HG03378 (cell line): ENCODE measurements at regions not wholly inside any gene's neighbourhood (a gene's known extent, or its start where the extent isn't known, plus 50 kb on each side); places are given as distances from the start of the nearest gene placed in this dataset.

ENCODE experiments used
- ATAC-seq: cut with Tn5 transposase; IDR thresholded peaks from one replicate; pipeline ENCODE4 v1.9.1; 2021; ENCODE audit warnings: mild to moderate bottlenecking, moderate library complexity; ENCODE audit not compliant: unreplicated experiment

DNA sequence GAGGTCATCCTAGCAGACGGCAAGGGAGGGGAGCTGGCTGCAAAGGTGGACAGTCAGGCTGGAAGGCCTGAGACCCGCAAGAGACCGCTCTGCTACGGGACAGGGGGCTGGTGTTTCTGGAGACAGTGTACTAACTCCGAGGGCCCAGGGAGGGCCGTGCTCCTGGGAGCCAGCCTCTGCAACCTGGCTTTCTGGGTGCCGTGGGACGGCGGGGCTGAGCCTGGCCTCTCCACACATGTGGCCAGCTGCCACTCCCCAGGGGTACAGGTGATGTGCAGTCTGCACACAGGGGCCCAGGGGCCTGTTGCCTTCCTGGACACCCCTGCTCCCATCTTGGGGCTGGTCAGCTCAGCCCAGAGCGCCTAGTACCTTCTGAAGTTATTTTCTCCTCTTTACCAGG lies 92.2 kb downstream of the MRPL36 start:
- no peak for ATAC-seq

DNA sequence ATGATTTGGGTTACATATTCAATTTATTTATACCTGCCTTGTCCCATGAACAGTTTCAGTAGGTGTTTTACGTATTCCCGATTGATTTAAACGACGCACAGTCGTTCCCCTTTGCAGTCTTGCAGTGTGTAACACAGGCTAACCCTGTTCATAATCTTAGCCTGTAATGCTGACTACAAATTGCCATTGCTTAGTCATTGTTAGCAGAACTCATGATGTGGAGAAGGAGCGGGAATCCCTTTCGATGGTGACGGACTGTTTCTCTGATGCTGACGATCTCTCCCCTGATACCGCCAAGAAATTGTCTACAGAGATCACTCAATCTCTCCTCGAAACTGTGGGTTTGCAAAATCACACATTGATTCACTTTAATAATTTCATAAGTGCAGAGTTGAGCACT lies 93.2 kb downstream of the MRPL36 start:
- ATAC-seq = no peak

DNA sequence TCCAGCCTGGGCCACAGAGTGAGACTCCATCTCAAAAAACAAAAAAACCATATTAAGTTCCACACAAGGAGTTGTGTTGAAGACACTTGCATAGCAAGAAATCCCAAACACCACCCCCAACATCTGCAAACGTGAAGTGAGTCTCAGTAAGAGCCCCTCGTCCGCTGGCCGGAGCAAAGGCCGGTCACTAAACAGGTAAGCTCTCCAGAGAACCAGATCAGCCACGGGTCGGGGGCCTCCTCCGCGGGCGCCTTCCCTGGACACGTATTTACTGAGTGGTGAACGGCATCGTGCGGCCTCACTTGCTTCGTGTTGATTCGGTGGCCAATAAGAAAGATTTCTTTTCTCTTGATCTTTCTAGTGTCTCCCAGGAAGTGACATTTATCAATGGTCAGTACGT lies 93.6 kb downstream of the MRPL36 start:
- no peak for ATAC-seq

DNA sequence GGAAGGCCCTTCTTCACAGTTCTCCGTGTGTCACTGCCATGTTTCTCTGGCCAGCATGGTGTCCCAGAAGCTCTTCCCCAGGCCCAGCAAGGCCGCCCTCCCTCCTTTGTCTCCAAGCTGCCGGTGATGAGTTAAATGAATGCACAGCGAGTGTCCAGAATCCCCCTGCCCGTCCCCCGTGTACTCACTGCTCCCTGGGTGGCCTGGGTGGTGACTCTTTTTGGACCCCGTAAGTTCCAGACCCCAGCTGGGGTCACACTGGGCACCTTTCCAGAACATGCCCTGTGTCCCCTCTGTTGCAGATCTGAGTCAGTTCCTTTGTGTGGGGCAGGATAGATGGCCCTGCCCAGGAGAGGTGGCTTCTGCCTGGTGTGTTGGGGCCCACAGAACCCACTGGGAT lies 95.0 kb downstream of the MRPL36 start:
- no peak for ATAC-seq

DNA sequence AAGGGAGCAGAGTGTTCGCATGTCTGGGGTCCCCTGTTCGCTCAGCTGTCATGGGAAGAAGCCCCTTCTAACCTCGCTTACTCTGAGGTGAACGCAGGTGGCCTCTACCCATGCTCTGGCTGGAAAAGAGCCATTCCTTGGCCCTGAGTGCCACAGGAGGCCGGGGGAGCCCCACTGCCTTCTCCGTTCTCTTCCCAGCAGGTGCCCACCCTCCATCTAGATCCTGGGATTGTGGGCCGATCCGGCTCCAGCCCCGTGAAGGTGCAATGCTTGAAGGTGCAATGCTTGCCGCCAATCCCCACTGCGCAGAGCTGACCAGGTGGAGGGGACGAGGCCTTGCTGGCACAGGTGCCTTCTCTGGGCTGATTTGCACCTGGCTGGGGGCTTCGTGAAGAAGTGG lies 95.4 kb downstream of the MRPL36 start:
- no peak for ATAC-seq

DNA sequence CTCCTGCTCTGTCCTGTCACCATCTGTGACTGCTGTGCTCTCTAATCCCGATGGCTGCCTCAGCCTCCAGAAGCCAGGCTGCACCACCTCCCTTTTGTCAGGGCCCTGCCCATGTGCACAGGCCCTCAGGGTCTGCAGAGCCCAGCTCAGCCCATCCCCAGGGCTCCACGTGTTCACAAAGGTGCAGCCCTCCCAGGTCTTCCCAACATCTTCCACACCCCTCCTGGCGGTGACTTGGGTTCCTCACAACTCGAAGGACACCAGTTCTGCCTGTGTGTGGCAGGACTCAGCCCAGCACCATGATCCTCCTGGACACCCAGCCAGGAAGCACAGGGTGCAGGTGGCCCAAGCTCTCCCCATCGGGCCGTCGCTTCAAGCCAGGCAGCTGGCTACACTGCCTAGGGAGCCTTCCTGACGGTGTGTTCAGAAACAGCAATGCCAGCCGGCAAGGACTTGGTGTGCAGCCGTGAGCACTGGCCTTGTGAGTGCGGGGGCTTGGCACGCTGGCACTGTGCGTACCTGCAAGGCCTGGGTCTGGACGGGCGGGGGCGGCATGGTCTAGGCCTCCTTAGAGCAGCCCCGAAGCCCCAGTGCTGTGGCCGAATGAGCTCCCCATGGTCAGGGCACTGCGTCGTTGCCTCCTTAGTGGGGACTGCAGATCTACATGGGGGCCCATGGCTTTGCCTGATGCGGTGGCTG lies 96.1 kb downstream of the MRPL36 start:
- no peak for ATAC-seq

DNA sequence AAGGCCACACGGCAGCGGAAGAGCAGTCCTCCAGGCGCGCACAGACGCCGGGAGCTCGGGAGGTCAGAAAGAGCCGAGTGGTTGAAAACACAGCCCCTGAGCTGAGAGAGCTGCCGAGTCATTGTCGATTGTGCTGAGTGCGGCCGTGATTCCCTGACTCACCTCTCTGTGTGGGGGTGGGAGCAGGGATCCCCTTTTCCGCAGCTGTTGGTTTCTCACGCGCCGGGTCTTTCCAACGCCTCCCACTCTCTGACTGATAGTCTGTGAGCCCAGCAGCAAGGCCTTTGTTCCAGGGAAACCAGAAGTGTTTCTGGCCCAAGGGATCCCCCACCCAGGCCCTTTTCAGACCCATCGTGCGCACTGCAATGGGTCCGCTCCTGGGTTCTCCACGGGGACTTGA lies 97.3 kb downstream of the MRPL36 start:
- no peak for ATAC-seq

DNA sequence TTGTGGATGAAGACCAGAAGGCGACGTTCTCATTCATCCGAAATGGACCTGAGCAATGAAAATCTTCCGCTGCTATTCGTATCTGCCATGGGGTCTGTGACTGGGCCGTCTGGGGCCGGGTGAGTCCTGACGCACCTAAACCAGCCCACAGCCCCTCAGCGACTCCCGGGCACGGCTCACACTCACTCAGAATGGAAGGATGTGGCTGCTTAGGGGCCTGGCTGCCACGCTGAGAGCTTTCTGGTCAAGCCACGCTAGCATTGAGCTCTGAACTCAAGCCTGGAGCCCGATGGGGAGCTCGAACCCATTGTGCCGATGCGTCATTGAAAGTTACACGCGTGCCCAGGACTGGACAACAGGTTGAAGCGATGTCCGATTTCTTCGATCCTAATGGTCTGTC lies 97.8 kb downstream of the MRPL36 start:
- no peak for ATAC-seq

DNA sequence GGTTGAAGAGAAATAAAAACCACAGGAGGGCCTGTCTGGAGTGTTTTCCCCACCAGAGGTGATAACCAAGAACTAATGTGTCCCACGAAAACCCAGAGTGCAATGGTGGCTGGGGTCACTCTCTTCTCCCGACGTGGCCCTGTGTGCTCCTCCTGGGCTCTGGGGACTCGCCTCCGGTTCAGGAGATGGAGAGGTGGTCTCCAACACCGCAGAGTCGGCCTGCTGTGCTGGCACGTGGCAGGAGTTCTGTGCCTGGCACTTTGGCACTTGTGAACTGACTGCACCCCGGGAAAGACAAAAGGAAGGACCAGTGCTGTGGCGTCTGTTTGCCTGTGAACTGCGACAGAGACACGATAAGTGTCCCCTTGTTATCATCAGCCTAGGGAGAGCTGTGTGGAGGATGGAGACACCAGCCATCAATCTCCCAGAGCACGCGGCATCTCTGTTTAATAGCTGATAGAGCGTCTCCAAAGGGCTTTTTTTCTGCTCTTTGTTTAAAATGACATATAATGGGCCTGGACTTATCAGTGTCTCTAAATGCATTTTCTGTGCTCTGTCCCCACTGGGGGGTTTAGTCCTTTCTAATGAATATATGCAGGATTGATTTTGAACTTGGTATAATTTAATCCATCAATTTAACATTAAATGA lies 98.3 kb downstream of the MRPL36 start:
- no peak for ATAC-seq

DNA sequence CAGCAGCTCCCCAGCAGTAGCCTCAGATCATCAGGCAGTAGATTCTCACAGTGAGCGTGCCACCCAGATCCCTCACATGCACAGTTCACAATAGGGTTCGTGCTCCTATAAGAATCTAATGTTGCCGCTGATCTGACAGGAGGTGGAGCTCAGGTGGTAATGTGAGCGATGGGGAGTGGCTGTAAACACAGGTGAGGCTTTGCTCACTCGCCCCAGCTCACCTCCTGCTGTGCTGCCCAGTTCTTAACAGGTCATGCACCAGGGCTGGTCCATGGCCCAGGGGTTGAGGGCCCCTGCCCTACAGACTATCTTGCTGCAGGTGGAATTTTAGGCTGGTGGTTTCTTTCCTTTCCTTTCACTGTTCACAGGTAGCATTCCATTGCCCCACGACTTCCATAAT lies 100.2 kb downstream of the MRPL36 start:
- no peak for ATAC-seq

DNA sequence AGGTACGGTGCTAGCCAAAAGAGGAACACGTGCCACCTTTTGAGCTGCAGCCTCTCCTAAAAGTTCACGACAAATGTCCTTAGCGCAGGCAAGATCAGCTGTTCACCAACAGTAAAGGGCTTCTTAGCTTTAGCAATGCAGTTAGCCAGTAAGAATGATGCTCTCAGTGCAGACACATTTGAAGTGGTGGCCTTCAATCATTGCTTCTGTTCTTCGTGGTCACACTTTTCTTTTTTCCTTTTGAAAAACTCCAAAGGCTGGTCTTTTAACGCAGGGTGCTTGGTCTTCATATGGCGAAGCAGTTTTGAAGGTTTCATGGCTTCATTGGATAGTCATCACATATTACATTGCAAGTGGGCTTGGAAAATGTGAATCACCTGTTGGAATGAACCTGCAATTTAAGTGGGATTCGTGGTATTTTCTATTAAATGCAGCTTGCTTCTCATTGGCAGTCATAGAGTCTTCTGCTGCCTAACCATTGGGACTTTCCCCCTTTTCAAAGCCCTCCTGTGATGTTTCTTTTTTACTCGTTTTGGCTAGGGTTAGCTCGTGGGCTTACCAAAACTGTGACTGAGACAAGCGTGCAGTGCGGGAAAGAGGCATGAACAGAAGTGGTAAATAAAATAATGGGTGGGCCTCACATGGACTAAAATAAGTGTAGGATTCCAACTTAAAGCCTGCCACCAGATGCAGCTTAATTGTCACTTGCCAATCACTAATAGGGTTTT lies 100.9 kb downstream of the MRPL36 start:
- ATAC-seq = no peak

DNA sequence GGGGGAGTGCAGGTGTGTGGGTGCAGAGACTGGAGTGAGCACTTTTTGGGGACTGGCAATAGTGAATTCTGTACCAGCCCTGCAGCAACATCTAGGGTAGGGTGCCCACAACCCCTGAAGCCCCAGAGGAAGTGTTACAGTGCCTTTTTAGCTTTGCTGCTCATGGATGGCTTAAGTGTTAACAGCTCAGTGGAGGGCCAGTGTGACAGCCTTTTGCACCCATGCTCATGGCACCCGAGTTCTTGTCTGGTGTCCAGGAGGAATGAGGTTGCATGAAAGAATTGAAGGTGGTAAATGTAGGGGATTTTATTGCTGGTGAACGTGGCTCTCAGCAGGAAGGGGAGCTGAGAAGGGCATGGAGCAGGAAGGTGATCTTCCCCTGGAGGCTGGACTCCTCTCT lies 107.3 kb downstream of the MRPL36 start:
- no peak for ATAC-seq

DNA sequence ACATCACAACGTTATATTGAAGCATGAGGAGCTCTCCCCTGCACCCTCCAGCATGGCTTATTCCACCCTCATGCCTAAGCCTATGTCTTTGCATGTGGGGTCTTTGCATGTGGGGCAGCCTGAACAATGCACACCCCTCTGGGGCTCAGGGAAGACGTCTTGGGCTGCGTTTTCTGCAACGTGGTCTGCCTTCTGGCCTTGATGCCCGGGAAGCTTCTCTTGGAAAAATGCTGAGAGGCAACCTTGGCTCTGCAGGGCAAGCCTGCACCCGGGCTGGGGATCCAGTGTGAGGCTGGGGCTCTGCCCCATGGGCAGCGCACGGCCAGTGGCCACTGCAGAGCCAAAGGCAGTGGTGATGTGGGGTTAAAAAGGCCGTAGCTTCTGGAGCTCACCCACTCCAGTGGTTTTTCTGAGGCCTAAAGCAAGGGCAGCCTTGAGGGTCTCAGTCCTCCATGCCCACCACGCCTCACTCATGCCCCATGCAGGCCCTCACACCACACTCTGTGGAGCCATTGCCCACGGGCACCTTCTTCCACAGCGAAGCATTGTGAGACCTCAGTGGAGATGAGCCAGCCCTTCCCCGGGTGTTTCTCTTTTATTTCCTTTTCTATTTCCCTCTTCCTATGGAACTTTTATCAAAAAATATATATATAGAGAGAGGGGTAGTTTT lies 112.2 kb downstream of the MRPL36 start:
- ATAC-seq = no peak

DNA sequence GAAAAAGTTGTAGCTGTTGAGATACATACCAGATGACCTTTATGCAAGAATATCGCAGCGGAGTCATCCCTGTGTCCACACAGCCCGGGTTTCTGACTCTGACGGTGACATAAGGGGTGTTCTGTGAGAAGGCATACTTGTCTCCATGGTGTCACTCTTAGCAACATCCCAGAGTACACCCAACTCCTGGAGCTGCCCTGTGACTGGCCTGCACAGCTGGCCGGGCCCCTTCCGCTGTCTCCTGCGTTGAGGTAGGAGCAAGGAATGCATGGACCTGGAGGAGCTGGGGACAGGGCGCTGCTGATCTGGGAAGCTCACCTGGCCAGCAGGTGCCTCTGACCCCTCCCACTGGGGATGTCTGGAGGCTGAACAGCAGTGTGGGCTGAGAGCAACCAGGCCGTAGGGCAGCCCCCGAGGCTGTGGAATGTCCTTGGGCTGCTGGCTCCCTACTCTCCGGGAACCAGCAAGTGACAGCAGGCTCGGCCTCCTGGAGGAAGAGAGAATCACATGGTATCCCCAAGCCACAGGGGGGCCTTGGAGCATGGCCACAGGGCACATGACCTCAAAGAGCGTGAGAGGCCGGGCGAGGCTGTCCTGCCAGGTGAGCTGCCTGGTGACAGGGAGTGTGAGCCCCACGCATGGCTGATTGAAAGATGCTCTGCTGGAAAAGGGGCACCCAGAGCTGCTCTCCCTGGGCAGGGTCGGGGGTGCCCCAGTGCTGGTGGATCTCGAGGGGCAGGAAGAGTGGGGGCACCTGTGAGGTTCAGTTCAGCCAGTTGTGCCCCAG lies 113.4 kb downstream of the MRPL36 start:
- ATAC-seq = no peak

DNA sequence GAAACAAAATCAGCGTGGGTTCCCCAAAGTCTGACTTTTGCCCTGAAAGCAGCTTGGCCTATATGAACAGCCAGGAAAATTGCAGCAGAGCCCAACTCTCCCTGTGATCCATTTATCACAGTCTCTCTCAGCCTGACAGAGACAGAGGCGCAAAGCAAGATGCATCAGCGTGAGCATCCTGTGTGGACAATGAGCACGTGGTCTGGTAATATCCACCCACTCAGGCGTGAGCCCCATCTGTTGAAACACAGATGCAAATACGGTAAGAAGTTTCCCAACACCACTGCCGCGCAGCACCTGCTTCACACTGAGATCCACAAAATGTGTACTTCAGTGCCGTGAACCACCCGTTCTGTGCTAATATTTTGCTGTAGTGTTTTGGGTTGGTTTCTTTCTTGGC lies 114.6 kb downstream of the MRPL36 start:
- no peak for ATAC-seq

DNA sequence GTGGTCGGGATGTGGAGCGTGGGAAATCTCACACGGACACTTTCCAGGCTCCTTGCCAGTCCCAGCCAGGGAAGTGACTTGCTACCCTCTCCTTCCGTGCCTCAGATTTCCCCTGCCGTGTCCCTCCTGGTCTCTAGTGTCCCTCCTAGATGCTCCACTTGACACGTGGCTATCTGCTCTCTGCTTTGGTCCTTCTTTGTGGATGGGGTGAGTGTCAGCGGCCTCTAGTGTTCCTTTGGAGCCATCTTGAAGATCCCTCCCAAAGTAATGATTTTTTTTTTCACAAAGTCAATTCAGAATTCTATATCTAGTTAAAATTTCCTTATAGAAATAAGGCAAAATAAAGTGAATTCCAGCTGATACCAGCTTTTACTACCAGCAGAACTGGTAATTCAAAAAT lies 117.7 kb downstream of the MRPL36 start:
- no peak for ATAC-seq

DNA sequence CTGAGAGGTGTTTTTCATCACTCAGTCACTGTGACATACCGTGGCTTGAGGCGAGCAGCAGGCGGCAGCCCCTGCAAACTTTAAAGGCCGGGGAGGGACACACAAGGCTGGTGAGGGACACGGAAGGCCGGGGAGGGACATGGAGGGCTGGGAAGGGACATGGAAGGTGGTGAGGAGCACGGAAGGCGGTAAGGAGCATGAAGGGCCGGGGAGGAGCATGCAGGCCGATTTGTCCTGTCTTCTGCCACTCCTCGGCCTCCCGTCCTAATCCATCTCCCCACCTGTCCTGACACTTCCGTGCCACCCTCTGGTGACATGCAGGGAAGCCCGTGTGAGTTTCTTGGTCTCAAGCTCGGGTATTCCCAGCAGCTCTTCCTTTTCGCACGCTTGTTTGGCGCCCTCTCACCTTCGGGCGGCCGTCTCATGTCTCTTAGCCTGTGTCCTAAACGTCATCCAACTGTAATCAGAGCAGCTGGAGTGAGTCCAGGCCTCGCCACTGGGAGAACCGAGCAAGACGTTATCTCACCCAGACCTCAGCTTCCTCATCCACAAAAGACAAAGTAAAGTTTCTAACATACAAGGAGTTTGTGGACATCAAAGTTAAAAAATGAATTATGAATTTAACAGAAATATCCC lies 126.5 kb downstream of the MRPL36 start:
- no peak for ATAC-seq

DNA sequence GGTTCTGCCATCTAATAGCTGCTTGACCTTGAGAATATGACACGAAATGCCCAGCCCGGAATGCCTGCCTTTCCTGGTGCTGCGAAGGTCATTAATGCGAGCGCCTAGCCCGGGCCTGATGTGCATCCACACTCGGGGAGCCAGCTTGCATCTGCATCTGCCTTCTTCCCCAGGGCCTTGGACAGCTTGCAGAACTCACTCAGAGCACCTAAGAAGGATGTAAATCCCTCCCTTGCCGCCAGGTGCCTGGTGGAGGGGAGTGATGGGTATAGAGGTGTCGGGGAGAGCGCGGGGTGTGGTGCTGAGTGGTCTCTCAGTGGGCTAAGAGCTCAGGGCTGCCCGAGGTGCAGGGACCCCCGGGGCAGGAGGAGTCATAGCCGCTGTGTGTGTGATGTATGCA lies 127.2 kb downstream of the MRPL36 start:
- no peak for ATAC-seq

DNA sequence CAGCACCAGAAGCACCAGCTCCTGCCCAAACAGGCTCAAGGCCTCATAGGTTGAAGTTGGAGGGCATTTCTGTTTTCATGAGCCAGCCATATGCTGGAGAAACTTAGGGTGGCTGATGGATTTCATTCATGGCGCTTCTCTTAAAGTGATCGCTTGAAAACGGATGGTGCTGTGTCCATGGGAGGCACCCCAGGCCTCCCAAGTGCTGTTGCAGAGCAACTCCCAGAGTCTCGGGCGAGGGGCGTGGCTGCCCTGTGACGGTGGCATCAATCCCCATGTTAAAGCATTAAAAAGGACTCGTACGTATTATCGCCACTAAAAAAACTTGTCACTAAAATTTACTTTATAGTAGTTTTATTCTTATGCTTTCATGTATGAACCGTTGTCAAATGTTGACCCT lies 128.3 kb downstream of the MRPL36 start:
- no peak for ATAC-seq

DNA sequence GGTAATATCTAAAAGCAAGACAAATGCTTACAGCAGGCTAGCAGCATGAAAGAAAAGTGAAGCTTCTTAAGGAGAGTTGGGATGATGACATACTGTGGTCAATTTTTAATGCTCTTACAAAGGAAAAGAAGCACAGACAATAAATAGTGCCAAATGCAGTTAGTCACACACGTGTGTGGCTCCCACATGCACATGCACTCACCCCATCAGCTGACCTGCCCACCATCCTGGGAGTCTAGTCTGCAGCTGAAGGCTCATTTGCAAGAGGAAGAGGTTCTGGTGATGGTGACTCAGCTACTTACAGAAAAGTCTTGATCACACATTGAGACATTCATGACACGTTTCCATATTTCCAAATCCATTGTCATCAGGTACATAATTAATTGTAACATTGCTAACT lies 129.3 kb downstream of the MRPL36 start:
- ATAC-seq = no peak
